BE2C (cell line): ENCODE measurements at regions not wholly inside any gene's neighbourhood (a gene's known extent, or its start where the extent isn't known, plus 50 kb on each side); places are given as distances from the start of the nearest gene placed in this dataset.

Experiments
- DNase-seq: peaks from one replicate; pipeline ENCODE4 v3.0.0-alpha.2; 2020
- H3K27me3 ChIP-seq: fragments of 250-450 bp; sonication (Bioruptor Pico); 2 replicates; pipeline ENCODE4 v1.5.1; 2020; ENCODE audit warnings: mild to moderate bottlenecking
- H3K36me3 ChIP-seq: fragments of 250-450 bp; sonication (Bioruptor Pico); 2 replicates; pipeline ENCODE4 v1.5.1; 2020; ENCODE audit warnings: mild to moderate bottlenecking
- H3K4me1 ChIP-seq: fragments of 250-450 bp; sonication (Bioruptor Pico); 2 replicates; pipeline ENCODE4 v1.5.1; 2020
- H3K4me3 ChIP-seq: 2 replicates; pipeline ENCODE4 v1.5.1; 2011; ENCODE audit warnings: low read depth, low read length
- H3K9me3 ChIP-seq: fragments of 250-450 bp; sonication (Bioruptor Pico); 2 replicates; pipeline ENCODE4 v1.5.1; 2020
- TF ChIP-seq, protein P1 (sequence below): IDR thresholded peaks from 2 replicates; pipeline ENCODE4 v1.5.1; 2012; ENCODE audit warnings: mild to moderate bottlenecking, low read depth, low read length

DNA sequence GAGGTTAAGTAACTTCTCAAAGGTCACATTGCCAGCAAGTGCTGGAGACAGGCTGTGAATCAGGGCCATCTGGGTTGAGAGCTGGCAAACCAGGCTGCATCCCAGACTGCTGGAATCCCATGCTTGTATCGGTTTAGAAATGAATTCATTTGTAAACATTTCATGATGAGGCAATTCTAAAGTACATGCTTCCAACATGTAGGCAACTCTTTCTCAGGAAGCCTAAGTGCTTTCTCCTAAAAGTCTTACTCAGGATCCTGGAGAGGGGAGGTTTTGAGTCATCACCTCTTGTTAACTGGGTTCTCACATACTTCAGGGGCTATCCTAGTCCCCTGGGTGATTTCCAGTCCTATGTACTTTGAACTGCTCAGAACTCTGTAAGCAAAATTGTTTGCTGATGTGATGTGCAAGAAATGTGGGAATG is 416.5 kb downstream of the MEIS1 start:
- TF ChIP-seq, protein P1, sequence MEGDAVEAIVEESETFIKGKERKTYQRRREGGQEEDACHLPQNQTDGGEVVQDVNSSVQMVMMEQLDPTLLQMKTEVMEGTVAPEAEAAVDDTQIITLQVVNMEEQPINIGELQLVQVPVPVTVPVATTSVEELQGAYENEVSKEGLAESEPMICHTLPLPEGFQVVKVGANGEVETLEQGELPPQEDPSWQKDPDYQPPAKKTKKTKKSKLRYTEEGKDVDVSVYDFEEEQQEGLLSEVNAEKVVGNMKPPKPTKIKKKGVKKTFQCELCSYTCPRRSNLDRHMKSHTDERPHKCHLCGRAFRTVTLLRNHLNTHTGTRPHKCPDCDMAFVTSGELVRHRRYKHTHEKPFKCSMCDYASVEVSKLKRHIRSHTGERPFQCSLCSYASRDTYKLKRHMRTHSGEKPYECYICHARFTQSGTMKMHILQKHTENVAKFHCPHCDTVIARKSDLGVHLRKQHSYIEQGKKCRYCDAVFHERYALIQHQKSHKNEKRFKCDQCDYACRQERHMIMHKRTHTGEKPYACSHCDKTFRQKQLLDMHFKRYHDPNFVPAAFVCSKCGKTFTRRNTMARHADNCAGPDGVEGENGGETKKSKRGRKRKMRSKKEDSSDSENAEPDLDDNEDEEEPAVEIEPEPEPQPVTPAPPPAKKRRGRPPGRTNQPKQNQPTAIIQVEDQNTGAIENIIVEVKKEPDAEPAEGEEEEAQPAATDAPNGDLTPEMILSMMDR = no peak
- H3K4me3 ChIP-seq = no peak overlapping the region

DNA sequence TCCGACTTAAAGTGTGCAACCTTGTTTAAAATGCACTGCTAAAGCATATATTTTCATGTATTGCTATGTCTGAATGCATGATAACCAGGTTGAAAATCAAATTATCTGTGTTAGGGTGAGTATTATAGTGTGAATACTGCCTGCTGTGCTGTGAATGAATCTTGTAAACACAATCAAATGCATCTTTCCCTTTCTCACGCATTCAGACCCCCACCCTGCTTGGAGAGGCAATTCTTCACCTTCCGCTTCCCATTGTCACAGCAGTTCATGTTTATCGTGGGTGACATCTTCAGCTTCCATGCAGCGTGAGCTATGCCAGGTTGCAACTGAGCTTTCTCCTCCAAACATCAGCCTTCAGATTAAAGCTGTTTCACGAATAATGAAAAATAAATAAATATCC is 418.0 kb downstream of the MEIS1 start:
- no peak overlapping the region for H3K4me3 ChIP-seq
- TF ChIP-seq, protein P1 = no peak
- H3K27me3 ChIP-seq = no peaks in the 10 kb centered on the region
- DNase-seq = no peak
- no peaks in the 10 kb centered on the region for H3K9me3 ChIP-seq
- no peaks in the 10 kb centered on the region for H3K36me3 ChIP-seq
- H3K4me1 ChIP-seq = no peaks in the 10 kb centered on the region

More for the DNA sequence above, 416.5 kb downstream of the MEIS1 start:
- Histone ChIP-seq H3K36me3 (no peaks in the 10 kb centered on the region), H3K27me3 (no peaks in the 10 kb centered on the region), H3K9me3 (no peaks in the 10 kb centered on the region), H3K4me1 (no peaks in the 10 kb centered on the region)
- DNase-seq = no peak

DNA sequence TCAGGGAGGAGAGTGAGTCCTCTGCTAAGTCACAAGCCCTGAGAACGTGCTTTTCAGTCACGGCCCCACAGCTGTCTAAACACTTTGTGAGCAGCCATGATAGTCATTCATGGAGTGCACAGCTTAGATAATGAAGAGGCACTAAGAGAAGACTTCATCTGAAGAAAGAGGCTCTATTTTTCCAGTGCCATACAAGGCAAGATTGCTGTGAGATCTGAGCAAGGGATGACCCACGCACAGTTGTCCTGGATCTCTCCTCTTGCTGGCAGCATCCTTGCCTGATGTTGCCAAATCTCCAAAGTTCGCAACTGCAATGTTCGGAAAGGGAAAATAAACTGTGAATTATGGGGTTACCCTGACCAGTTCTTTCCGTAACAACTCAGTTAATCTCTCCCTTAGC is 418.7 kb downstream of the MEIS1 start:
- no peak for DNase-seq
- no peak overlapping the region for H3K4me3 ChIP-seq
- H3K4me1 ChIP-seq = no peaks in the 10 kb centered on the region
- no peaks in the 10 kb centered on the region for H3K9me3 ChIP-seq
- no peaks in the 10 kb centered on the region for H3K27me3 ChIP-seq
- TF ChIP-seq, protein P1 = no peak
- H3K36me3 ChIP-seq = no peaks in the 10 kb centered on the region

DNA sequence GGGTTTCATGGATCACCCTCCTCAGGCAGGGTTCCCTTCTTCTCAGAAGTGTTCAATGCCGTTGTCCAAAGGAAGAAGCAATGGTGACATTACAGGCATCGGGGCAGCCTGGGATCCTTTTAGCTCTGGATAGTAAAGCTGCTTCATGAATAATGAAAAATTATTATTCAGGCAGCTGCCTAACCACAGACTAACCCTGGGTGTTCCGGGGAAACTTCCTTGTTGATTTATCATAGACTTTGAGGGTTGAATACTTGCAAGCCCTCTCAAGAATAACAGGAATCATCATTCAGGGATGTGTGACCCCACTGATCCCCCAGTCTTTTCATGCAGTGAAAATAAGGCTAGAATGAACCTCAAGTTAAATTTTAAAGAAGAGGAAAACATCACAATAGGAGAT is 419.4 kb downstream of the MEIS1 start:
- Histone ChIP-seq H3K4me3 (no peak overlapping the region), H3K9me3 (no peaks in the 10 kb centered on the region), H3K36me3 (no peaks in the 10 kb centered on the region), H3K27me3 (no peaks in the 10 kb centered on the region), H3K4me1 (no peaks in the 10 kb centered on the region)
- TF ChIP-seq, protein P1 = no peak
- no peak for DNase-seq

DNA sequence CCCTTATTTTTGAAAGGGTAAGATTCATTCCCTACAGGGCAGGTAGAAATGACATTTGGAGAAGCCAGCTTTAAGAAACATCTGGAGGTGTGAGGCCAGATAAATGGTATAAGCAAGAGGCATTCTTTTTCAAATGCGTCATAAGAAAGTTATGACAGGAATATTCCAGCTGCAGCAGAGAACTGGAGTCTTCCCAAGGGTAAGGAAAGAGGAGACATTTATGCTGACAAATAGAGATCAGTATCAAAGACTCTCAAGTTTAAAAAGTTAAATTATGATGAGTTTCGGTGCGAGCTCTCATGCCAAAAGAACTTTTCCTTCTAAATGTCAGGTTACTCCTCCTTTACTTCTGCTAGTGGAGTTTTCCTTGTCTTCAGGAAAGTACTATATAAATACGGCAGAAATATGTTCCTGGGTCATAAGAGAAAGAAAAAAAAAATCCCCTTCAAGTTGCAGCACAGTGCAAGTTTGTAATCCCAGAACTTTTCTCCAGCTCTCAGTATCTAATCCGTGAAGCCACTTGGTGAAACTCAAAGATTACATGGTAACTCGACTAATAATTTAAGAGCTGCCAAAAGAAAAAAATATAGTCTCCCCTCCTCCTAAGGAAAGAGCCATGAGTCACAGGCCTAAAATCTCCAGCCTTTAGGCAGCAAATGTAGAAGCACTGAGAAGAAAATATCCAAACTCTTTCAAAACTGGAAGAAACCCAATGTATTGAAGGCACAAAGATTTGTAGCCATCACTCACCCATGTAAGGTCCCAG is 428.1 kb downstream of the MEIS1 start:
- no peaks in the 10 kb centered on the region for H3K9me3 ChIP-seq
- H3K4me3 ChIP-seq = no peak overlapping the region
- DNase-seq = no peak
- H3K36me3 ChIP-seq = no peaks in the 10 kb centered on the region
- no peaks in the 10 kb centered on the region for H3K27me3 ChIP-seq
- no peaks in the 10 kb centered on the region for H3K4me1 ChIP-seq
- TF ChIP-seq, protein P1 = no peak

DNA sequence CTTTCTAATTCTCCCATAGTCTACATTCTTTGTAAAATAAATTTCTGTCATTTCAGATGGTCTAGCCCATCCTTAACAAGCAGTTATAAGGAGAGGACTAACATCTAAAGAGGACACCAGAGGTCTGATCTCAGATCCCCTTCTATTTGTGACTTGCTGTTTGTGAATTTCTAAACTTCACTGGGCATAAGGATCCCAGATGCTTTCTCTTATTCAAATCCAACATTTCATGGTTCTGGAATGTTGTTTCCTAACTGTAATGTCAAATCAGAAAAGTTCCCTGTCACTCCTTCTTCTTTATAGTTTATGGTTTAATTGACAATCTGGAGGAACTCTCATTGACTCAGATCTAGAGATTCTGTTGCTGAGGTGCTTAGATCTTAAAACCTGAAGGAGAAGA is 430.2 kb downstream of the MEIS1 start:
- DNase-seq = no peak
- H3K36me3 ChIP-seq = no peaks in the 10 kb centered on the region
- no peaks in the 10 kb centered on the region for H3K4me1 ChIP-seq

More for the DNA sequence above, 430.2 kb downstream of the MEIS1 start:
- Histone ChIP-seq H3K4me3 (no peak overlapping the region), H3K27me3 (no peaks in the 10 kb centered on the region), H3K9me3 (no peaks in the 10 kb centered on the region)
- TF ChIP-seq, protein P1 = no peak
